ENCODE measurements at regions not wholly inside any gene's neighbourhood (a gene's known extent, or its start where the extent isn't known, plus 50 kb on each side); places are given as distances from the start of the nearest gene placed in this dataset.

DNA sequence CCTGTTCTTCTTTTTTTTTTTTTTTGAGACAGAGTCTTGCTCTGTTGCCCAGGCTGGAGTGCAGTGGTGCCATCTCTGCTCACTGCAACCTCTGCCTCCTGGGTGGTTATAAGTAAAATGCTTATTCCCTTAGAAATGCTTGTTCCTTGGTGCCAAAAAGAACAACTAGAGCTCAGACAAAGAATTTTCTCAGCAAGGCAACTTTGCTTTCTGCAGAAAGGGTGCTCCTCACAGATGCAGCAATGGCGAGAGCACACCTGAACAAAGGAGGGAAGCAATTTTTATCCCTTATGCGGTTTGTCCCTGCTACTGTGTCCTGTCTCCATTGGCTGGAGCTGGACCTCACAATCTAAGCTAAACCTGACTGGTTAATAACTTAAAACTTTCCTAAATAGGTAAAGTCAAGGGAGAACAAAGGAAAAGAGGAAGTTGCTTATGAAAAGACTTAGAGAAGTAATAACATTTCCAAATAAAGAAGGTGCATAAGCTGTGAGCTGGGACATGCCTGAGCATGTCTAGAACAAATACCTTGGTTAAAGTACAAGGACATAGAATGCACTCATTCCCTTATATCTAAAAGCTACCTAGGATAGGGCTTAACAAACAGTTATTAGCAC, 90.0 kb upstream of the PRR5 start:
- no peak for DNase-seq

DNA sequence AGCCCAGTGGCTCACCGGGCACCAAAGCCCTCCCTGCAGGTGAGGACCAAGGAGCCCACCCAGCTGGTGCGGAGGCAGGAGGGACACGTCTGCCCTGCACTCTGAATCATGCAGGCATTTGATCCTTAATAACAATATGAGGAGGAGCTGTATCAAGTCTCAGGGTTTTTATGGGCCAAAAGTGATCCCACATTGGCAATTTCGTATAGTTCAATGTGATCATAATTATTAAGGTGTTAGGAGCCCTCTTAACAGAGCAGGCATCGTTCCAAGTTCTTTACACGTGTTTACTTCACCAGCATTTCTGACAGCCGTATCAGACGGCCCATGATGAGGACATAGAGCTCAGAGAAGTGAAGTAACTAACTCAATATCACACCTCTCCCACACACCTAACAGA, 91.9 kb upstream of the PRR5 start:
- no peak for DNase-seq

DNA sequence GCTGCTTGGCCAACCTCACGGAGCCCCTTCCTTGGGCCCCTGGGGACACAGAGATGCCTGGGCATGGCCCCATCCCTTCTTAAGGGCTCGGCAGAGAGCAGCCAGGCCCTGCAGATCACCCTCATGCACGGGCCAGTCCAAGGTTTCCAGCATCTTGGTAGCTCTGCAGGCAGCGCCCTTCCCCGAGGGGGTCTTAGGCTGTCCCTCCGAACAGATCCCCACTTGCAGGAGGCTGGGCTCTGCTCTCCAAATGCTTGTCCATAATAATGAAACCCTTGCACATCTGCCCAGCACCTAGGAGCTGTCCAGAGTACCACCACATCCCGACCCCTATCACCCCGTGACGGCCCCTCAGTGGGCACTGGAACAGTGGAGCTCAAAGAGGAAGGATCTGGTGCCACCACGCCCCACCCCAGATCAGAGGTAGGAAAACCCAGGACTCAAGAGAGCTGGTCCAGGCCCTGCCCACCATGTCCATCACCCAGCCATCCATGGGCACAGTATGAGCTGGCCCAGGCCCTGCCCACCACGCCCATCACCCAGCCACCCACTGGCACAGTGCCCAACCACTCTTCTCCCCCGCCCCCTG, 92.5 kb upstream of the PRR5 start:
- DNase-seq: no peak

DNA sequence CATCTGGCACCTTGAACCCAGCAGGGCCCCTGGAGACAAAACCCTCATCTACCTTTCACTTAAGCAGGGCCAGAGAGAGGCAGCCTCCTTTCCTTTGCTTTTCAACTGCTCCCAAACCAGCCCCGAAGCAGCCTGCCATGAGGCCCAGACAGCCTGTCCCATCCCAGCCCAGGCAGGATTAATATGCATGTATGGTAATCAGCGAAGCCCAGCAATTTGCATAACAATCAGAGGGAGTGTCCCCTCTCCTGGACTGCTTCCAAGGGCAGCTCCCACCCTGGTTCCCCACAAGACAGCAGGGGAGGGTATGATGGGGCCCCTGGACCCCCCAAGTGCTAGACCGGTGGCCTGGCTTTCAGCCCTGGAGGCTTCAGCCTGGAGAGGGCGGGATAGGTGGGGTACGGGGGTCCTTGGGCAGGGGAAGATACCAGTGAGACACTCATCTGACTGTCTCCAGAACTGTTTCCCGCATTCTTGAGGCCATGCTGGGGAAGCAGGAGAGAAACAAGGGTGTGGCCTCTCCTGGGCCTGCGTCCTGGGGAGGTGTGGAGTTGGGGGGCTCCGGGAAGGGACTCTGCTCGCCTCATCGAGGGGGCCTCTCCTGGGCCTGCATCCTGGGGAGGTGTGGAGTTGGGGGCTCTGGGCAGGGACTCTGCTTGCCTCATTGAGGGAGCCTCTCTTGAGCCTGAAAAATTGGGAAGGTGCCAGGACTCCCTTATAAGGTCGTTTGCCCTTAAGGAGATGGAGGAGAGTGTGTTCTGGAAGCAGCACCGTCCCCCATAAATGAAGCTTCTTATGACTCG, 93.2 kb upstream of the PRR5 start:
- no peak for DNase-seq

DNA sequence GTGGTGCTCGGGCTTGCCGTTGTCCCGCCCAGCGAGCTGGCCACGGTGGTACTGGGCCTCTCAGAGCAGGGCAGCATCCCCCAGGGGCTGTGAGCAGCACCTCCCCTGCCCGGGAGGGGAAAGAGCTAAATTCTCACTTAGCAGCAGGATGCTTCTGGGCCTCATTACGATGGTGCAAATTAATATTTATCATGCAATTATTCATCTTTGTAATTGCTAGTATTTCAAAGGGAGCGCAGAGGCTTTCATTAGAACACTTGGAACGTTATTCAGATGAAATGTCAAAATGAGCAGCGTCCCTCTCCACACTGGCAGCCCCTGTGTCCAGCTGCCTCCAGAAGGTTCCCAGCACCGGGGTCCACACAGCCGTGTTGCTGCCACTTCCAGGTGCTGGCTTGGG, 95.9 kb upstream of the PRR5 start:
- DNase-seq: no peak

DNA sequence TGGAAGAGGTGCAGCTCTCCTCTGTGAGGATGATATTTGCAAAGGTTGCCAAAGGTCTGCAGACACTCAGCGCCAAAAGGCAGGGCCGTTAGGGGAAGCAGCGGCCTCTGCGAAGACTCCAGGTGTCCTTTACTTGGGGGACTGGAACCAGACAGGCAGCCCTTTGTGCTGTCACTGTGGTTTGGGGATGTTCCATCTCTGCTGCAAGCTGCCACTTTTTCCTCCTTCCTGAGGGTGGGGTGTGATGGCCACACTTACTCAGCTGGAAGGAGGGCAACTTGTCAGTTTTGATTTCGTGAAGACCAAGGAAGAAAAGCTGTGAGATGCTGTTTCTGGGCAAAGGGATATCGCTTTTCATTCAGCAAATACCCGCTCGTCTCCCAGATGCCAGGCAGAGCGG, 96.5 kb upstream of the PRR5 start:
- DNase-seq: no peak

DNA sequence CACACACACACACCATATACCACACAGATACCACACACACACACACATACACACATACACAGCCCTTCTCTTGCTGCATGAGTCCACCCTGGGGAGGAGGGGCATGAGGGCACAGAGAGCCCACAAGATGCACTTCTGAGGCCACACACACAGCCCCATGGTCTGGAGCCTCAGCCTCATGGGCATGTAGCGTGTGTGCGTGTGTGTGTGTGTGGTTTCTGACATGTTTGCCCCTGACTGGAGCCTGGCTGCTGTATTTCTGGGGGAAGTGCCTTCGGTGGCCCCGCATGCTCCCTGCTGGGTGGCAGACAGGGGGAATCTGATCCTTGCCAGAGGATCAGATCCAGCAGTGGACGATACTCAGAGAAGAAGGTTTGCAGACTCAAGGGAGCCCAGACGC, 97.0 kb upstream of the PRR5 start:
- no peak for DNase-seq

DNA sequence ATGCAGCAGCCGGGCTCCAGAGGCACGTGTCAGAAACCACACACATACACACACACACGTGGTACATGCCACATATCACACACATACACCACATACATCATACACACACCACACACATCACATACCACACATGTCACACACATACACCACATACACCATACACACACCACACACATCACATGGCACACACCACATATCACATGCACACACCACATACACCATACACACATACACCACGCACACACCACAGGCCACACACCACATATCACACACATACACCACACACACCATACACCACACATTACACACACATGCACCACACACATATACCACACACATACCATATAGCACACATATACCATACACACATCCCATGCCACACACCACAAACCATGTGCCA, 97.5 kb upstream of the PRR5 start:
- DNase-seq: no peak

DNA sequence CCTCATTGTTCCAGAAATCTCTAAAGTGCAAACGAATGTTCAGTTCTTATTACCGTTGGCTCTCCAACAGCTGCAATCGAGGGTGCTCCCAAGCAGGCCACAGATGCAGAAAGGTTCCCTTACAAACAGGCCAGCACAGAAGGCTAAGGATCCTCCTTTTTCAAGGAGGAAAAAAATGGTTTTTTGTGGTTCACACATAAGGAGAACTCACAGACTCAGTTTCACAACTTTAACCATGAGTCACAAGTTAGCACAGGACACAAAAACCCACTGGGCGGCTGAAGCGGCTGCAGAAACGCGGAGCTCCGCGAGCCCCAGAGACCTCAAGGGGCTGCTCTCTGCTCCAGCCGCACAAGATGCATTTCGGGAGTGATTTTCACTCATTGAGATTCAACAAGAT, 98.2 kb upstream of the PRR5 start:
- DNase-seq: no peak

DNA sequence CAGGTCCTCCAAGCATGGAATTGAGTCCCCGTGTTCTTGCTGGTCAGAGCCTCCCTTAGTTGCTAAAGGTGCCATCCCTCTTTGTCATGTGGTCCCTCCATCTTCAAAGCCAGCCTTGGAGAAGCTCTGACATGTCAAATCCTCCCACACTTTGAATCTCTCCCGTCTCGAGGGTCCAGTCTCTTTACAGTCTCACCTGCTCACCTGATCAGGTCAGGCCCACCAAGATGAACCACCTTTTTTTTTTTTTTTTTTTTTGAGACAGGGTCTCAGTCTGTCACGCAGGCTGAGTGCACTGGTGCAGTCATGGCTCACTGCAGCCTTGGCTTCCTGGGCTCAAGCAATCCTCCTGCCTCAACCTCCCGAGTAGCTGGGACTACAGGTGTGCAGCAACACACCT, 100.3 kb upstream of the PRR5 start:
- DNase-seq: no peak

DNA sequence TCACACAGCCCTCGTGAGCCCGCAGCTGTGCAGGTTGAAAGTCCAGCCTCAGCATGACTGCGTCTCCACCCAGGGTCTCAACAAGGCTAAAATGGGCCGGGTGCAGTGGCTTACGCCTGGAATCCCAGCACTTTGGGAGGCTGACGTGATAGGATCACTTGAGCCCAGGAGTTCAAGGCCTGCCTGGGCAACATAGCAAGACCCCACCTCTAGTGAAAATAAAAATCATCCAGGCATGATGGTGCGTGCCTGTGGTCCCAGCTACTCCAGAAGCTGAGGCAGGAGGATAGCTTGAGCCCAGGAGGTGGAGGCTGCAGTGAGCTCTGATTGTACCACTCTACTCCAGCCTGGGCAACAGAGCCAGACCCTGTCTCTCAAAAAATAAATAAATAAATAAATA, 100.8 kb upstream of the PRR5 start:
- DNase-seq: no peak

DNA sequence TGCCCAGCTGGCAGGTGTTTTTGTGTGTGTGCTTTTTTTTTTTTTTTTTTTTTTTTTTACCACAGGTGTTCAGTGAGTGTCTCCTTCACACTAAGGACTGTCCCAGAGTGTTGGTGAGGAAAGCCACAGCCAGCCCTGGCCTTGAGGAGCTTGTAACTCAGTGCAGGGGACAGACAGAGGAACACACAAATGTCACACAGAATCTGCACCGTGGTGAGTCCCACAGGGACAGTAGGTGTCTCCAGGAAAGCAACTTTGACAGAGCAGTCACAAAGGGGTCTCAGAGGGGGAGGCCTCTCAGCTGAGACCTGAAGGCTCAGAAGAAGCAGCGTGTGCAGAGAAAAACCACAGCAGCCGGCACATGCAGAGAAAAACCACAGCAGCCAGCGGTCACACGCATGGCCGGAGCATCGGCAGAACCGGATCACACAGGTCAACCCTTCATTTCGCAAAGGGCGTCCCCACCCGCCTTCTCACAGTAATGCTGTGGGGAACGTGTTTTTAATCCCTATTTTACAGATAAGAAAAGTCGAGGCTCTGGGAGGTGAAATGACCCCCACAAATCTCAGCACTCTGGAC, 101.7 kb upstream of the PRR5 start:
- no peak for DNase-seq

DNA sequence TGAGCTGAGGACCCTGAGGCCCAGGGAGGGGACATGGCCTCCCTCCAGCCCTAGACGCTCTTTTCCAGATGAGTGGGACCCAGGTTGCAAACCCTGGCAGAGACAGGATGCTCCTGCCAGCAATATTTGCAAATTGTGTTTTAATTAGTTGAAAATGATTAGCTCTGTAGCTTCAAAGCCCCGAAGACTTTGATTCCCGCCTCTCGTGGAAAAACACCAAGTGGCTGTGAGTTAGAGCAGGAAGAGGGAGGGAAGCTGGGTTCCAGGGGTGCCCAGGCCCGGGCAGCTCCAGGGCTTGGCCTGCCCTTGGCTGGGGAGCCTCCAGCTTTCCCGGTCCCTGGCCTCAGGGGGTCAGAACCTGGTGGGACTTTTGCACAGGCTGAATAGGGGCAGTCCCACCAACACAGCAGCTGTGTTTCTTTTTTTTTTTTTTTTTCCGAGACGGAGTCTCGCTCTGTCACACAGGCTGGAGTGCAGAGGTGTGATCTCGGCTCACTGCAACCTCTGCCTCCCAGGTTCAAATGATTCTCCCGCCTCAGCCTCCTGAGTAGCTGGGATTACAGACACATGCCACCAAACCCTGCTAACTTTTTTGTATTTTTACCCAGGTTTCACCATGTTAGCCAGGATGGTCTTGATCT, 101.6 kb upstream of the RTL6 start:
- DNase-seq: no peak

DNA sequence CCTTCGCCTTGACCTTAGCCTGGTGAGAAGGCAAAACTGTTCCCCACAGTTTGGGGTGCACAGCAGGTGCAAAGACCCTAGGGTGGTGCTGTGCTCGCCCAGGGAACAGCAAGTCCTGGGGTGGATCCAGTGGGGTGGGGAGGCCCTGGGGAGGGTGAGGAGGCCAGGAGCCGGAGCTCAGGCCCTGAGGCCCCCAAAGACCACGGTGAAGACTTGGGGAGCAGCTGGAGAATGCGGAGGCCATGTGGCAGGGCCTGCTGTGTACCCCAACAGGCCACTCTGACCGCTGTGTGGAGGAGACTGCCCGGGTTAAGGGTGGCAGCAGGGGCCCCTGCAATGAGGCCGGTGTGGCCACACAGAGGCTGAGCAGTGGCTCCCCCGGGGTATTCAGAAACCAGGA, 101.1 kb upstream of the RTL6 start:
- DNase-seq: no peak

DNA sequence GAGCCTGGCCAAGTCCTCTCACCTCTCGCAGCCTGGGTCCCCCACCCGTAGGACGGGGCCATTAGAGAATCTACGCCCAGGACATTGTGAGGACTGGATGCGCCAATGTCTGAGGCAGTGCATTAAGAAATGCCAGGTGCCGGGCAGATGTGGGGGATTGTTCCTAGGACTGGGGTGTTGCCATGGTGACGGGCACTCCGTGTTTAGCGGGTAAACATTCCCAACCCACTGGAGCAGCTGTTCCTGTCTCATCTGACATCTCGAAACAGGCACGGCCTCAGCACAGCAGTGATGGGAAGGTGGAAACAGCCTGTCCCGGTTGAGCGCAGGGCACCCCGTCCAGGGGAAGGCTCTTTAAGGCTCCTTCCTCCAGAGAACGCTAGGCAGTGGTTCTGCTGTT, 99.6 kb upstream of the RTL6 start:
- DNase-seq: no peak

DNA sequence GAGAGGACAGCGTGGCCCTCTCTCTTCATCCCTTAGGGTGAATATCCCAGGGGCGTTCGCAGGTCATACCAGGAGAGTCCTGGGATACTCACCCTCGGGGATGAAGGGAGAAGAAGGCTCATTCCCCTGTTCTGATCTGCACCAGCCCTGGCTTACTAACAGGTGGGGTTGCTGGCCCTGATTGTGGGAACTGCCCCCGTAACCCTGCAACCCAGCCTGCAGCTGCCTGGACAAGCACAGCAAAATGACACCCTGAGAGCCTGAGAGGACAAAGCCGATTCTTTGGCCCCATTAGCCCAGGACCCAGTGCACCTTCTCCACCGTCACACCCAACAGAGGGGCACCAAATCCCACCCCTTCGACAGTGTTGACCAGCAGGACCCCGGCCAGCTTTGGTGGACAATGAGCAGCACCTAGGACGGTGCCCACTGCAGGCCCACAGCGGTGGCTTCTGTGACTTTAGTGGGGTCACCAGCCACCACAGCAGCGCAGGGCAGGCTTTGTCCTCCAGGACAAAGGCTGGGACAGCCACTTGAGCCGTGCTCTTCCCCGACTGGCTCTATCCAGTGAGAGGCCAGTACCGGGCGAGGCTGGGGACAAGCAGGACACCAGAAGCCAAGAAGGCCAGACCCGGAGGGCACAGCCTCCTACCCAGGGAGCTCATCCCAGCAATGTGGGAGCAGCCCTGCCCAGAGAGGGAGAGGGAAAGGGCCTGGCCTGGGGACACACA, 98.5 kb upstream of the RTL6 start:
- DNase-seq: no peak

DNA sequence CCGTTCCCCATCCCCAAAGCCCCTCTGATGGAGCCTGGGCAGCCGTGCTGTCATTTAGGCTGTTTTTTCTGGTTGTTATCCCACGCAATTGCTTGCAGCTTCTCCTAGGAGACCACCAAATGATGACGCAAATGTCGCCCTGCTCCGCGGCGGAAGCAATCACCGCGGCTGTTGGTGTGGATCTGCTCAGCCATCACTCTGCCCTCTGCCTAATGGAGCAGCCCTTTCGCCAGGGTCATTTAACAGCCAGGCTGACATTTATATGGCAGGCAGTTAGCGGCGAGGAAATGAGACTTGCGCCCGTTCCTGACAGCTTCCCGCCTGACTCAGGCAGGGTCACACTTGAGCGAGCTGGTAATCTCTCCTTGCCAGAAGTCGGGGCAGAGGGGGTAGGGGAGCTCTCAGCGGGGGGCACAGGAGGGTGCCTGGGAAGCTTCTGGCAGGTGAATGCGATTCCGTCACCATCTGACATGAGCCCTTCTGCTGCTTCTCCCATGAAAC, 97.9 kb upstream of the RTL6 start:
- no peak for DNase-seq

DNA sequence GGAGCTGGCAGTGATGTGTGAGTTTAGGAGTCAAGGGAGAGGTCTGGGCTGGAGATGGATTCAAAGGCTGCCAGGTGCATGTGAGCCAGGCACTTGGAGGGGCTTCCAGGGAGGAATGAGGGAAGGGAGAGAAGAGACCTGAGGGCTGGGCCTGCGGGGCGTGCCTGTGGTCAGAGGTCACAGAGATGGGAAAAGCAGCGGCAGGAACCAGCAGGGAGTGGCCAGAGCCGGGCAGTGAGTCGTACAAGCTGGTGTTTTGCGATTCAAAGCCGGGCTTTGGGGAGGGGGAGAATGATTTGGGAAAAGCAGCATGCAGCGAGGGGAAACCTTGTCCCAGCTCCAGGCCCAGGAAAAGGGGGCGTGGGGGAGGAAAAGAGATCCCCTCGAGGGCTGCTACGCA, 96.9 kb upstream of the RTL6 start:
- DNase-seq: no peak

DNA sequence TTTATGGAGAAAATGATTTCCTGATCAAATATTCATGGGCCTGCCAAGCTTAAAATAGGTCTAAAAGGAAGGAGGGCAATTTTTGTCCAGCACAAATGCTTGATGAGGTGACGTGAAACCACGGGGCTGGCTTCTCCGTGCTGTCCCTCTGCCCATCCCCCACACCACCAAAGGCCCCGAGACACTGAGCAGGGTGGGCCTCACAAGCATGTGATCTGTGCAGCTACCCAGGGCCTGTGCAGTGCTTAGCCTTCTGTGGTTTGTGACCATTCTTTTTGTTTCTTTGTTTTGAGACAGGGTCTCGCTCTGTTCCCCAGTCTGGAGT, 94.8 kb upstream of the RTL6 start:
- no peak for DNase-seq

DNA sequence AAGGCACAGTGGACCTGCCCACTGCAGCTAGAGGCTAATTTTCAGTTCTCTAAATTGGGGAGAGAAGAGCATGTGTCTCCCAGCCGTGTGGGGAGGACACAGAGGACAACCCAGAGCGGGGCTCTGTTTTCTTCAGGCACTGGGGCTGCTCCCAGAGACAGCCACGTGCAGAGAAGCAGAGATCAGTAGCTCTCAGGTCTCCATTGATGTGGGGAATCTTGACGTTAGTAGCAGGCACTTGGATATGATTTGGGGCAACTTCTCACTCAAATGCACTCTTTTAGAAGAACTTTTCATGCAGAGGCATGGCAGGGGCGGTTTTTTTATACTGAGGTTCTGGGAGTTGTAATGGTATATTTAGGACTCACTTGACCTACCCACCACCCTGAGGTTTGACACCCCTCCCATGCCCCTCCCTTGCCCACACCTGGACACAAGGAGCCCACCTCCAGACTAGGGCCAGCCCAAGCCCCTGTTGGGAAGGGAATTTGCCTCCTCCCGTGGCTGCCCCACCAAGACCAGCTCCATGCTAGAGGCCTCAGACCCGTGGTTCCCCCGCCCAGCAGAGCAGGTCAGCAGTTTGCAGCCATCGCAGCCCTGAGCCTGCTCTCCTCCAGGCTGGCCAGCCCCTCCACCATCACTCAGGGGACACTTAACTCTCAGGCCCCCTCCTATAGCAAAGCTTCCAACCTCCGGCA, 94.2 kb upstream of the RTL6 start:
- no peak for DNase-seq

DNA sequence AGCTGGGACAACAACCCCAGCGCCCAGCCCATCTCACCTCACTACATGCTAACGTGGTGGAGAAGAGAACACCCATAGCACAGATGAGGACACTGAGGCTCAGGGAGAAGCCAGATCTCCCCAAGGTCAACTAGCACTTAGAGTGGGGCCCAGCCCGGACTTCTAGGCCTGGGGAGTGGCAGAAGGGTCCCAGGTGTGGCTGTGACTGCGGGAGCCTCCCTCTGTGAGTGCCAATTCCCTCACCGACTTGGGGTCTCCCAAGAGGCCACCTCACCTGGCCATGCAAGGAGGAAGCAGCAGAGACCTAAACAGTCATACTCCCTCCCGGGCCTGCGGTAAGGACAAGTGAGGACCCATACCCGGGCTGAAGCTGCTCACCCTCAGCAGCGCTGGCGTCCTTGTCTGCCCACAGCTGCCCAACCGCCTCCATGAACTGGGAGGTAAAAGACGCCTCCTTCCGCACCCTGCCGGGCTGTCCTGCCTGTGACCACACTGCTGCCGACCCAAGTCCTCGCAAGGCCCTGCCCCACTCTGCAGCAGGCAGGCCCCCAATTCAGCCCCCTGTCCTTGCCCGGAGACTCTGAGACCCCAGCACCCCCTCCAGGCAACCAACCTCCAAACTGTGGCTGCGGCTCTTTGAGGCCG, 93.2 kb upstream of the RTL6 start:
- DNase-seq: no peak

DNA sequence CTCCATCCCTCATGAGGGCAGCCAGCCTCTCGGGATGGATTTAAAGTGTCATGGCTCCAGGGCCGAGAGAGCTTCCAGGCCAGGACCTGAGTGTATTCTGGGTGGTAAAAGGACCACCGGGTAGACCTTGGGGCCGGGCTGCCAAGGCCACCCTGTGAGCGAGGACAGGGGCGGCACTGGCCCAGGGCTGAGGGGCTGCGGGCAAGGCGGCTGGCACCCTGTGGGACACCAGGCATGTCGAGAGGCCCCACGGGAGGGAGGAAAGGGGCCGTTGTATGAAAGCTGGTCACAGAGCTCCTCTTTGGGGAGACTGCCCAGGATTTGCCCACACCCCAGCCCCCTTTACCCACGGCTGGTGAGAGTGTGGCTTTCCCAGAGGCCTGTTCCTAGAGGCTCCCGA, 92.3 kb upstream of the RTL6 start:
- DNase-seq: no peak

Measured in NK-92 treated with Interleukin-12 subunit alpha and Interleukin-12 subunit beta, amount 100 ng/mL, for 24 hours (cell line).